ENCODE measurements at regions not wholly inside any gene's neighbourhood (a gene's known extent, or its start where the extent isn't known, plus 50 kb on each side); places are given as distances from the start of the nearest gene placed in this dataset.

DNA sequence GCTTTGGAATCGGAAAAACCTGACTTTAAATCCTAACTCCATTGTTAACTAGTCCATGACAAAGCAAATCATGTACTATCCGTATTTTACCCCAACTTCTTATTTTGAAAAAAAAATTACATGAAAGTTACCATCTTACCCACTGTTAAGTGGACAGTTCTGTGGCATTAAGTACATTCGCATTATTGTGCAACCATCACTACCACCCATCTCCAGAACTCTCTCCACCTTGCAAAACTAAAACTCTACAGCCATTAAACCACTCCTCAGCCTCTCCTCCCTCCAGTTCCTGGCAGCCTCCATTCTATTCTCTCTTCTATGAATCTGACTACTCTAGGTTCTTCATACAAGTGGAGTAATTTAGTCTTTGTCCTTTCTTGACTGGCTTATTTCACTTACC lies 176.5 kb downstream of the USP12 start:
- TF ChIP-seq, protein P1, sequence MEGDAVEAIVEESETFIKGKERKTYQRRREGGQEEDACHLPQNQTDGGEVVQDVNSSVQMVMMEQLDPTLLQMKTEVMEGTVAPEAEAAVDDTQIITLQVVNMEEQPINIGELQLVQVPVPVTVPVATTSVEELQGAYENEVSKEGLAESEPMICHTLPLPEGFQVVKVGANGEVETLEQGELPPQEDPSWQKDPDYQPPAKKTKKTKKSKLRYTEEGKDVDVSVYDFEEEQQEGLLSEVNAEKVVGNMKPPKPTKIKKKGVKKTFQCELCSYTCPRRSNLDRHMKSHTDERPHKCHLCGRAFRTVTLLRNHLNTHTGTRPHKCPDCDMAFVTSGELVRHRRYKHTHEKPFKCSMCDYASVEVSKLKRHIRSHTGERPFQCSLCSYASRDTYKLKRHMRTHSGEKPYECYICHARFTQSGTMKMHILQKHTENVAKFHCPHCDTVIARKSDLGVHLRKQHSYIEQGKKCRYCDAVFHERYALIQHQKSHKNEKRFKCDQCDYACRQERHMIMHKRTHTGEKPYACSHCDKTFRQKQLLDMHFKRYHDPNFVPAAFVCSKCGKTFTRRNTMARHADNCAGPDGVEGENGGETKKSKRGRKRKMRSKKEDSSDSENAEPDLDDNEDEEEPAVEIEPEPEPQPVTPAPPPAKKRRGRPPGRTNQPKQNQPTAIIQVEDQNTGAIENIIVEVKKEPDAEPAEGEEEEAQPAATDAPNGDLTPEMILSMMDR (IDR thresholded peaks at IDR 0.05; ENCODE audit: insufficient read depth, low read depth, low read length), result no peak
- Histone ChIP-seq H3K4me3 (ENCODE audit: low read depth, low read length) (no peak overlapping the region), H3K27me3 (ENCODE audit: control insufficient read depth, insufficient read depth, low read length) (peaks cover 8% of the 10 kb centered on the region), H3K36me3 (ENCODE audit: control insufficient read depth, insufficient read depth, low read length) (no peaks in the 10 kb centered on the region)
- ChIA-PET CTCF (interaction anchor here (1.2 to 2.2 kb wide), 2 partner anchors 10 to 11 kb away, joined by 3 to 6 read pairs; no protein-coding TSS in a partner anchor), POLR2A (no interaction called here)
- DNase-seq (ENCODE audit: low read depth), result no peak

DNA sequence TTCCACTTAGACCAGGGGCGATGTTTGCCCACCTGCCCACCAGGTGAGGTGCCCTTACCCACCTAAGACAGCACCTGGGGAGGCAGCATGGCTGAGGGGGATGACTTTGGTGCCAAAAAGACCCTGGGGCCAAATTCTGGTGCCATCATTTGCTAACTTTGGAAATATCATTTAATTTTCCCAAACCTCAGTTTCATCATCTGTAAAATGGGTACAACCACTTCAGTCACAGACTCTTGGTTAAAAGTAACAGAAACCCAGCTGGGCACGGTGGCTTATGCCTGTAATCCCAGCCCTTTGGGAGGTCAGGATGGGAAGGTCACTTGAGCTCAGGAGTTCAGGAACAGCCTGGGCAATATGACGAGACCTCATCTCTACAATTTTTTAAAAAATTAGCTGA lies 177.8 kb downstream of the USP12 start:
- TF ChIP-seq, protein P1 (IDR thresholded peaks at IDR 0.05; ENCODE audit: insufficient read depth, low read depth, low read length), result no peak
- no peak overlapping the region for H3K4me3 ChIP-seq (ENCODE audit: low read depth, low read length)
- ChIA-PET CTCF (interaction anchor here (1.2 to 2.2 kb wide), 2 partner anchors 9 to 365 kb away, joined by 5 to 6 read pairs; no protein-coding TSS in a partner anchor), POLR2A (interaction anchor here (0.5 kb wide), 1 partner anchor 345 kb away, joined by 20 read pairs; no protein-coding TSS in a partner anchor)
- H3K27me3 ChIP-seq (ENCODE audit: control insufficient read depth, insufficient read depth, low read length), result peaks cover 5% of the 10 kb centered on the region
- no peak for DNase-seq (ENCODE audit: low read depth)
- H3K36me3 ChIP-seq (ENCODE audit: control insufficient read depth, insufficient read depth, low read length), result no peaks in the 10 kb centered on the region

DNA sequence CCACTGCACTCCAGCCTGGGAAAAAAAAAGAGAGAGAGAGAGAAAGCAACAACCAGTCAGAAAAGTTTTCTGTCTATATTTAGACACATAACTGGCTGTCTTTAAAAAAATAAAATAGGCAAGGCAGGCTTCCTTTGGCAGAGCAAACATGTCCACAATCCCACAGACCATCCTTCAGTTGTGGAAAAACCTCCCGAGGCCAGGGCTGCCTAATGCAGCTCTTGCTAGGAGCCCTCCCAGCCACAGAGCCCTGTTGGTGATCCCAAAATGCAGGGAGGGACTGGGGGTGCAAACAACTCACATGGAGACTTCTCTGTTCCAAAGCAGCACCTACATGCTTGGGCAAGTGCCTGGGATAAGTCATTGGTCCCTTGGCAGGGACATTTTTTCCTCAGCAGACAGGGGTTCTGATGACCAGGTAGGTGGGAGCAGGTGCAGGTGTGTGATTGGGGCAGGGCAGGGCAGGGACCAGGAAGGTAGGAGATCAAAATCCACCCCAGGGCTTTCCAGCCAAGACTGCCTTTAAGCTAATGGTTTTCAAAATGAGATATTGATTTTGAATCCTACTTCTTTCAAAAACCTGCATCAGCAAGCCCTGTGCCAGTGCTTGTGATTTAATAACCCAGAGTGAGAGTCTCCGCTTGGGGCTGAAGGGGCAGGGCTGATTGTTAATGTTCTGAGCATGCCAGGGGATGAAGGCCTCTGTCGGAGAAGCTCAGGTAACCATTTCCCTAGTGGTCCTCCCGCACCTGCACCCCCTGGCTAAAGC lies 178.5 kb downstream of the USP12 start:
- TF ChIP-seq, protein P1 (IDR thresholded peaks at IDR 0.05; ENCODE audit: insufficient read depth, low read depth, low read length), result no peak
- DNase-seq (ENCODE audit: low read depth), result no peak
- no peaks in the 10 kb centered on the region for H3K36me3 ChIP-seq (ENCODE audit: control insufficient read depth, insufficient read depth, low read length)
- H3K27me3 ChIP-seq (ENCODE audit: control insufficient read depth, insufficient read depth, low read length), result peaks cover 2% of the 10 kb centered on the region
- ChIA-PET CTCF (interaction anchor here (0.9 to 2.2 kb wide), 3 partner anchors 8 to 366 kb away, joined by 3 to 6 read pairs (median 5); no protein-coding TSS in a partner anchor), POLR2A (interaction anchor here (0.5 kb wide), 1 partner anchor 346 kb away, joined by 20 read pairs; no protein-coding TSS in a partner anchor)
- no peak overlapping the region for H3K4me3 ChIP-seq (ENCODE audit: low read depth, low read length)

DNA sequence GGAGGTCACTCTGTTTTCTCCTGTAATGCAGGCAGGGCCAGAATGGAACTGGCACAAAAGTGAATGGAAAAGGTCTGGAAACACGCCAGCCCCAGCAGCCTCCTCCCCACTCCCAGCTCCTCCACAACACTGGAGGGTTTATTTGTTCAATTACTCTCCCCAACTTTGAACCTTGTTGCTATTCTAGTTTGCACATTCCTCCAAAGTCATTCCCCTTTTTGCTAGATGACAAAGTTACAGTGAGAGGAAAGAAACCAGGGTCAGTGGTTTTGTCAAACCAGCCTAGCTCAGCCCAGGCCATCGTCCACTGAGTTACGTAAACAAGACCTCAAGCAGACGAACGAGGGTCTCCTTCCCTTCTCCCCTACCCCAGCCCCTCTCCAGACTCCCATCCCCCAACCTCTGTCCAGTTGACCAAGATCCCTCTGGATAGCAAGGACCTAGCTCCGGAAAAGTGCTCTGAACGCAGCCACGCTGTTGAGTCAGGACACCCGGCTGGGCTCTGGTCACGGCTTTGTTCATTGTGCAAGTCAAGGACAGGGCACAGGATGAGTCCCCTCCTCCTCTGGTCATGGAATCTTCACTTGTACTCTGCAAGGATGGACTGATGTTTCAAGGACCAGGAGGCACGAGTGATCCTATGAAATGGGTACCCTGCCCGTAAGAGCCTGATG lies 180.0 kb downstream of the USP12 start:
- DNase-seq (ENCODE audit: low read depth), result no peak
- POLR2A ChIA-PET, result no interaction called here
- H3K36me3 ChIP-seq (ENCODE audit: control insufficient read depth, insufficient read depth, low read length), result no peaks in the 10 kb centered on the region
- H3K27me3 ChIP-seq (ENCODE audit: control insufficient read depth, insufficient read depth, low read length), result peaks cover 2% of the 10 kb centered on the region
- CTCF ChIA-PET, result interaction anchor here (0.8 to 10.0 kb wide), 3 partner anchors 45 to 370 kb away, joined by 3 to 227 read pairs (median 3); no protein-coding TSS in a partner anchor
- no peak overlapping the region for H3K4me3 ChIP-seq (ENCODE audit: low read depth, low read length)
- TF ChIP-seq, protein P1 (IDR thresholded peaks at IDR 0.05; ENCODE audit: insufficient read depth, low read depth, low read length), result no peak
